ENCODE measurements at regions not wholly inside any gene's neighbourhood (a gene's known extent, or its start where the extent isn't known, plus 50 kb on each side); places are given as distances from the start of the nearest gene placed in this dataset.
"Not testable (repeated sequence)": the region's sequence is repeated elsewhere in the genome, so short reads cannot be mapped to it uniquely, and the experiment has no call there.

DNA sequence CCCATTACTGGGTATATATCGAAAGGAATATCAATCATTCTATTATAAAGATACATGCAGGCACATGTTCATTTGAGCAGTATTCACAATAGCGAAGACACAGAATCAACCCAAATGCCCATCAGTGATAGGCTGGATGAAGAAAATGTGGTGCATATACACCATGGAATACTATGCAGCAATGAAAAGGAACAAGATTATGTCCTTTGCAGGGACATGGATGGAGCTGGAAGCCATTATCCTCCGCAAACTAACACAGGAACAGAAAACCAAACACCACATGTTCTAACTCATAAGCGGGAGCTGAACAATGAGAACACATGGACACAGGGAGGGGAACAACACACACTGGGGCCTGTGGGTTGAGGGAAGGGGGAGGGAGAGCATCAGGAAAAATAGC, 434.3 kb downstream of the BUD13 start:
- not testable (repeated sequence) for DNase-seq (ENCODE audit: low spot score)

DNA sequence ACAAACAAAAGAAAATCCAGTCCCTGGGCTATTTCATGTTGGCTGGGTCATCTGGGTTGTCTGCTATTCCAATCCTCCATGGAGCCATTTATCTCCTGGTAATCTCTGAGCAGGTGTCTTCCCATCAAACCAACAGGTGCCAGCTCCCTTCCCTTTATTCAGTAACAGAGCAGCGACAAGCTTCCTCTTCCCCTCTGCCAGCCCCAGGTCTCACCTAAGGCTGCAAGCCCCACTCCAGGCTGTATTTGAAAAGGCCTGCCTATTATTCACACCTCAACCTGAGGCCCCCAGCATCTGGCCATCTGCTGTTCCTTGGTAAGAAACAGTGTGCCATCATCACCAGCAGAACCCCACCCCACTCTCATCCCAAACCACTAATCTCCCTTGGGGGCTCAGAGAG, 436.2 kb downstream of the BUD13 start:
- DNase-seq (ENCODE audit: low spot score): no peak

DNA sequence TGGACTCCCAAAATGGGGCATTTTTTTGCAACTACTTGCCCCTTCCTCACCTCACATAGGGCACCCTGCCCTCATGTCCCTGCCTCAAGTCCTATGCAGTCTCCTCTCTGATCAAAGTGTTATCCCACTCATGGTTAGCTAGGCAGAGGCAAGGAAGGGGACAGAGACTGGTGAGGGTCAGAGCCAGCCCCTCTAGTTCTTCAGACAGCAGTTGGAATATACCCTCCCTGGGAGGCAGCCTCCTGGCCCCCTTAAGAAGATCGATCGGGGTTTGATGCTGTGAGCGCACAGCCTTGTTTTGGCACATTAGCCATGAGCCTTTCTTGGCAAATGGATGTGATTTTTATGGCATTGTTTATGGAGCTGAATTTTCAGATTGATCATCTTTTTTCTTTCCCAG, 436.9 kb downstream of the BUD13 start:
- no peak for DNase-seq (ENCODE audit: low spot score)

GRCh38 chr11:116335078-116335477, 437.7 kb downstream of the BUD13 start:
- DNase-seq (ENCODE audit: low spot score): no peak

DNA sequence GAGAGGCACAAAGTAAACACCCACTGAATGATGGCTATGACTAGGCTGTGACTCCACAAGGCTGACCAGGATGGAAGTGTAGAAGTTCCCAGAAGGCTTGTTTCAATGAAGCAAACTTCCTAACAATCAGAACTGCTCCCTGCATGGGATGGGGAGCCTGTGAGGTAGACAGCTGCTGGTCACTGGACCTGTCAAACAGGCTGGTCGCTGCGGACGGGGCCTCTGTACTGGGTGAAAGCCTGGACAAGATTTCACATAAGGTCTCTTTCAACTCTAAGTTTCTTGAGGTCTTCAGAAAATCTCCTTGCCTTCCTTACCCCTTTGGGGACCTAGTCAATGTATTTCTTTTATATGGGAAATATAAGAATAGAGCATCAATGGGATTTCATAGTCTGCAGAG, 438.2 kb downstream of the BUD13 start:
- no peak for DNase-seq (ENCODE audit: low spot score)

DNA sequence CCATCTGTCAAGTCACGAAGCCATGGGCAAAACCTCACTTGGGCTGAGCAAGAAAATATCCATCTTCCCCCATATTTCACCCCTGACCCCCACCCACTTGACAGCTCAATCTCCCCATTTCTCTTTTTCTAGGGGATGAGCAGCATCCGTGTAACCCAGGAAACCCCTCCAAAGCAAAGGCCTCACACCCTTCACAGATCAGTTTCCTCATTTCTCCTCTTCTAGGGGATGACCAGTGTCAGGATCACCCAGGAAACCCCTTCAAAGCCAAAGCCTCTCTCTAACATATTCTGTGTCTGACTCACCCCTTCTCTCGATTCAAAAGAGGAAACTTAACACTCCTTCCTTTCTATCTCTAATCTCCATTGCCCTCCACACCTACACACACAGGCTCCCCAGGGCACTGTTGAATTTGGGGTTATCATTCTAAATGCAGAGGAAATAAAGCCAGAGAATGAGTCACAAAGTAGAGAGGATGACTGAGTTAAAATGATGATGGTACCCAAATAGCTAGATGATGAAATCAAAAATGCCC, 439.7 kb downstream of the BUD13 start:
- DNase-seq (ENCODE audit: low spot score): no peak

DNA sequence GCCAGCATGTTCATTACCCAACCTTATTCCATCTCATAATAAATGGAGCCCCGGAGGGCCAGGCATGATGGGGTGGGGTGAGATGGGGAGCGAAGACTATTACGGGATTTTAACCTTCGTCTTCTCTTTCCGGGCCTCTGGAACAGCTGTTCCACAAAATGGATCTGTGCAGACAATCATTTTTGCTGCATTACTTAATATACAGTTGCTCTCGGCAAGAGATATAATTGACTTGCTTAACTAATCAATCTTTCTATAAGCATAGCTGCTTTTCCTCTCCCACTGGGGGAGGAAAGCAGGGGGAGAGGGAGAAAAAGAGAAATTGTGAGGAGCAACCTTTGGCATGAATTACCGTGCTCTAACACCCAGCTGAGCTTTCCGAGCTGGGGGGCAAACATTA, 440.4 kb downstream of the BUD13 start:
- DNase-seq (ENCODE audit: low spot score): no peak

DNA sequence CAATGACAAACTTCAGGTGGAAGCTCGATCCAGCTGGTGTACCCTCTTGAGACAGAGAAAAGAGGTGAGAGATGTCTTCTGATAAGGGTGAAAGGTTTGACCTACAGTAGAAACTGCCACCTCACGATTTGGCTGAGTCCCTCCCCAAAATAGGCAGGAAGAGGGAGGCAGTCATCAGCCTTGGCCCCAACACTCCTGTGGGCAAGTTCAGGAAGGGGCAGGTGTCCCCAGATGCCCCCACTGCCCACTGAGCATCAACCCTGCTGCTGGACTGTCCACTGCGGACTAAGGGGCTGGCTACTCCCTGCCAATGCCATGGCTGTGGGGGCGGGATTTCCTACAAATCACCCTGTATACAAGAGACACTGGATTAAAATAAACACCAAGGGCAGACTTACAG, 441.4 kb downstream of the BUD13 start:
- DNase-seq (ENCODE audit: low spot score): no peak

GRCh38 chr11:116330439-116331185, 442.2 kb downstream of the BUD13 start:
- no peak for DNase-seq (ENCODE audit: low spot score)

DNA sequence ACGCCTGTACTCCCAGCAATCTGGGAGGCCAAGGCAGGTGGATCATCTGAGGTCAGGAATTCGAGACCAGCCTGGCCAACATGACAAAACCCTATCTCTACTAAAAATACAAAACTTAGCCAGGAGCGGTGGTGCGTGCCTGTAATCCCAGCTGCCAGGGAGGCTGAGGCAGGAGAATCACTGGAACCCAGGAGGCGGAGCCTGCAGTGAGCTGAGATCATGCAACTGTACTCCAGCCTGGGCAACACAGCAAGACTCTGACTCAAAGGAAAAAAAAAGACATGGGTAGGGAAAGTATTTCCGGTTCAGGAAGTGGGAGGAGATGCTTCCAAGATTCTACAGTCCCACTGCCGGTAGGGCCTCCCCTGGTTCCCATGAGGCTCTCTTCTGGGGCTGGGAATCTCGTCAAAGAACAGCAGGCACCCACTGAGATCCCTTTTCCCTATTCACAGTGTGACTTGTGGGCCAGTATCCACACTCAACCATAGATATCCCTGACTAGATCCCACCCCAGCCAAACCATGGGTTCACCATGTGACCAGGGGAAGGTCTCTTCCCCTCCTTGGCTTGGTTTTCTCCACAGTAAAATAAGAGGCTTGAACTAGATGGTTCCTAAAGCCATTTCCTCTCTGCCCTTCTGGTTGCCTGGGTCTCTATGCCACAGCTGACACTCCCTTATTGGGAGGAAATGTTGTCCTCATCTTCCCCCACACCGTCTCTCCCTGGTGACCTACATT, 443.3 kb downstream of the BUD13 start:
- no peak for DNase-seq (ENCODE audit: low spot score)

DNA sequence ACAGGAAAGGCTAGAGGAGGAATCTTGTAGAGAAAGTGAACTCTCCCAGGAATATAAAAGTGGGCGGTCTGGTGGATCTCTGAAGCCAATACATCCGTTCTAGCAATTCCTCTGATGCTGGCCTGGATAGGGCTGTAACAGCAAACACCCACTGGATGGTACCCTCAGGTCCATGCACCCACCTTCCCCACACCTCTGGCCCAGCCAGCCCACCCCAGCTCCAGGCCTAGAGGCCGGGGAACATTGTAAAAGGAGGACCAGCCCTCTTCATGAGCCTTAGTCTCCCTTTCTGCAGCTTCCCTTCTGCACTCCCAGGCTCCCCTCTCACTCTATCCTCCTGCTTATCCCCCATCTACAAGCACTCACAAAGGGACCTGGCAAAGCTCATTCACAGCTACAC, 443.9 kb downstream of the BUD13 start:
- DNase-seq (ENCODE audit: low spot score): no peak

DNA sequence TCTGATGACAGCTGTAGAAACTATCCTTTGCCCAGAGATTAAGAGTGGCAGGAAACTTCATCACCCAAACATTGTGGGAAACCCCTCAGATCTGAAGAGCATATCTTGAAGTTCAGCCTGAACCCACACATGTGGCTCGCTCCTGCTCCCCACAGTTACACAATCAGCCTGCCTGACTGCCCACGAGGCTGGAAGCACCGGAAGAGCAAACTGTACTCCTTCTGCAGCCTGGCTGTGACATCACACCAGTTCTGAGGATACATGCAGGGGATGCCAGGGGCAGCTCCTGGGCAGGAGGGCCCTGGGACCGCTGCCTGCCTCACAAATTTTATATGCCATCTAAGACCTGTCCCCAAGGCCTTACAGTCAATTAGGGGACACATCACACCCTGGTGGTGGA, 444.4 kb downstream of the BUD13 start:
- DNase-seq (ENCODE audit: low spot score): no peak

DNA sequence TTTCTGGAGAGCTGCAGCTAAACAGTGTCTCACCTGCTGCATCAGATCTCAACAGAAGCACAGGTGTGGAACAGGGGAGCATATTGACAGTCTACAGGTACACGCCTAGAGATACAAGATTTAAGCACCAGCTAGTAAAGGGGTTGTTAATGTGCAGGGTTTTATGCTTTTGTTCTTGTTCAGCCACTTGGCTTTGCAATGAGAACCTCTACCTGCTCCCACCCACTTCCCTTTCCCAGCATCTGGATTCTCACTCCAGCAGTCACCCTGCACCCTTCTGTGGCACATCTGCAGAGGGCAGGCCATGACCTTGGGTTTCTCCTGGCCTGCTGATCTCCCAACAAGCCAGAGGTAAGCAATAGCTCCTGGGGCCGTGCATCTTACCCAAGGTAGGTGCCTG, 446.6 kb downstream of the BUD13 start:
- DNase-seq (ENCODE audit: low spot score): no peak

DNA sequence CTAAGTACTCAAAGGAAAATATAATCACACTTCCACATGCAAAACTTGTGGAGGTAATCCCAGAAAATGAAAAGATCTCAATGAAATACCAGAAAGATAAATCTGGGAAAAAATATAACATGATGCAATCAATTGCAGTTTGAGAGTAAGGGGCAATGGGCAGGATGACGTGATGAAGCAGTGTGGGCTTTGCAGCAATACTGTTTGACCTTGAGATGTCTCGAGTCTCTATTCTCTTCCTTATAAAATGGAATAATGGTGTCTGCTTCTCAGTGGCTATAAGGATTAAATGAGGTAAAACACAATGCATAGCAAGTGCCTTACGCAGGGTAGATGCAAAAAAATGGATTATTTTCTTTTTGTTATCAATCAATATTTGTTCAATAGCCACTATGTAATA, 447.5 kb downstream of the BUD13 start:
- no peak for DNase-seq (ENCODE audit: low spot score)

GRCh38 chr11:116324077-116324476, 448.7 kb downstream of the BUD13 start:
- DNase-seq (ENCODE audit: low spot score): not testable (repeated sequence)

DNA sequence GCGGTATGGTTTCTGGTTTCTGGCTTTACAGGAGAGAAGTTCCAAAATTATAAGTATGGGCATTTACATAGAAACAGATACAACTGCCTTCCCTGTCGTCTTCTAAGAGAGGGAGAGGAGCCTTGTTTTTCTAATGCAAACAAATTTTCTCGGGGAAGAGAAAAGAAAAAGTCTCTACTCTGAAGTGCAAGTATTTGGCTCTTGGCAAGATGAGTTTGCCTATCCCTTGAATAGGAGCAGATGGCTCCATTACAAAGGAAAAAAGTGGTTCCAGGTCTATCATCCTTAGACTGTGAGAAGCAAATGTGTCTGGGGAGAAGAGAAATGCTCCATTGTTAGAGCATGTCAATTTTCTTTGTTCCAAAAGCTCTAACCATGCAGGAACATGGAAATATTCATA, 455.6 kb downstream of the BUD13 start:
- no peak for DNase-seq (ENCODE audit: low spot score)

DNA sequence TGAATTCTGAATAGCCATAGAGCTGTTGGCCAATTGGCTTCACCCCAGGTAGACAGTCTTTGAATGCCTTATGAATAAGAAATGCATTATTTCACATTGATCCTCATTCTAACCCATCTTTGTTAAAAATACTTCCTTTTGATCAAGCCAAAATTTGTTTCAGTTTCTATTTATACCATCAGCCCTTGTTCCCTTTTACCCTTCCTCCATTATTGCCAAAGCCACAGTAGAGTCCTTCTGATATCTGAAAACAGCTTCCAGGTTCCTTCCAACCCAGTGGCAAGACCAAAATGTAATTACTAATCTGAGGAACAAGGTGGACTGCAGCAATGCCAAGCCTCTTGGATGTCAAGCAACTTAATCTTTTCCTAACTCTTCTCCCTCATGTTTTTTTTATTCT, 458.8 kb downstream of the BUD13 start:
- DNase-seq (ENCODE audit: low spot score): no peak

- DNase-seq (ENCODE audit: low spot score): peak; percentile 89
These were observed 460.0 kb downstream of the BUD13 start for GRCh38 chr11:116312570-116313391.

GRCh38 chr11:116311206-116311605, 461.6 kb downstream of the BUD13 start:
- no peak for DNase-seq (ENCODE audit: low spot score)

GRCh38 chr11:116310698-116311097, 462.1 kb downstream of the BUD13 start:
- DNase-seq (ENCODE audit: low spot score): no peak

GRCh38 chr11:116310226-116310625, 462.6 kb downstream of the BUD13 start:
- no peak for DNase-seq (ENCODE audit: low spot score)

GRCh38 chr11:116309446-116309845, 463.3 kb downstream of the BUD13 start:
- no peak for DNase-seq (ENCODE audit: low spot score)
